LNCaP clone FGC (cell line): ENCODE measurements at regions not wholly inside any gene's neighbourhood (a gene's known extent, or its start where the extent isn't known, plus 50 kb on each side); places are given as distances from the start of the nearest gene placed in this dataset.

ENCODE experiments used
- DNase-seq: peaks from one replicate; pipeline ENCODE4 v3.0.0-alpha.2; 2011; ENCODE audit warnings: low read depth
- H3K4me3 ChIP-seq: 2 replicates; pipeline ENCODE4 v1.5.1; 2011; ENCODE audit warnings: mild to moderate bottlenecking, low read depth, low read length, control low read depth
- TF ChIP-seq, protein P1 (sequence below): IDR thresholded peaks from 2 replicates; pipeline ENCODE4 v1.5.1; 2012; ENCODE audit warnings: mild to moderate bottlenecking; ENCODE audit not compliant: control insufficient read depth, insufficient read depth; ENCODE audit errors: extremely low read depth

DNA sequence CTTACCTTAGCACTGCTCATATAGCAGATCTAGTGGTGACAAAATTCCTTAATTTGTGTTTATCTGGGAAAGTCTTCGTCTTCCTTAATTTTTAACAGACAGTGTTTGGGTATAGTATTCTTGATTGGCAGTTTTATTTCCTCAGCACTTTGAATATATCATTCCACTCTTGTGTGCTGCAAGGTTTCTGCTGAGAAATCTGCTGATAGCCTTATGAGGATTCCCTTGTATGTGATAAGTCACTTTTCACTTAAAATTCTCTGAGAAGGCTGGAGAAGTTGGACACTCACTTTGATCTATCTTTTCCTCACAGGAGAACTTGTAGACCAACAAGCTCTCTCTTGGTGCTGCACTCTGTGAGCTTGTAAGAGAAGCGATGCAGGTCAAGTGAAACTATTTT lies 306.1 kb upstream of the RTL1 start:
- no peak overlapping the region for H3K4me3 ChIP-seq
- TF ChIP-seq, protein P1, sequence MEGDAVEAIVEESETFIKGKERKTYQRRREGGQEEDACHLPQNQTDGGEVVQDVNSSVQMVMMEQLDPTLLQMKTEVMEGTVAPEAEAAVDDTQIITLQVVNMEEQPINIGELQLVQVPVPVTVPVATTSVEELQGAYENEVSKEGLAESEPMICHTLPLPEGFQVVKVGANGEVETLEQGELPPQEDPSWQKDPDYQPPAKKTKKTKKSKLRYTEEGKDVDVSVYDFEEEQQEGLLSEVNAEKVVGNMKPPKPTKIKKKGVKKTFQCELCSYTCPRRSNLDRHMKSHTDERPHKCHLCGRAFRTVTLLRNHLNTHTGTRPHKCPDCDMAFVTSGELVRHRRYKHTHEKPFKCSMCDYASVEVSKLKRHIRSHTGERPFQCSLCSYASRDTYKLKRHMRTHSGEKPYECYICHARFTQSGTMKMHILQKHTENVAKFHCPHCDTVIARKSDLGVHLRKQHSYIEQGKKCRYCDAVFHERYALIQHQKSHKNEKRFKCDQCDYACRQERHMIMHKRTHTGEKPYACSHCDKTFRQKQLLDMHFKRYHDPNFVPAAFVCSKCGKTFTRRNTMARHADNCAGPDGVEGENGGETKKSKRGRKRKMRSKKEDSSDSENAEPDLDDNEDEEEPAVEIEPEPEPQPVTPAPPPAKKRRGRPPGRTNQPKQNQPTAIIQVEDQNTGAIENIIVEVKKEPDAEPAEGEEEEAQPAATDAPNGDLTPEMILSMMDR = no peak
- DNase-seq = no peak

DNA sequence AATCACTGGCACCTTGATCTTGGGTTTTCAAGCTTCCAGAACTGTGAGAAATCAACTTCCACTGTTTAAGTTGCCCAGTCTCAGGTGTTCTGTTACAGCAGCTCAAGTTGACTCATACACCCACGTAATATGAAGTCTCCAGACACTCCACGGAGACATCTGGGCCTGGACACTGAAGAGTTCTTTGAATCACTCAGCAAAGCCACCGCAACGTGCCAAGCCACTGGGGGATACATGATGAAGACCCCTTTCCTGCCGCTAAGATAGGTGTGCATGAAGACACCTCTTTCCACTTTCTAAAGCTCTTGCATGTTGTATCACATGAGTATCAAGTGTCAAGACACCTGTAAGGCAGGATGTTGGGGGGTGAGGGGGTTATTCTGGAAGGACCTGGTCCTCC lies 311.7 kb upstream of the RTL1 start:
- no peak for DNase-seq

DNA sequence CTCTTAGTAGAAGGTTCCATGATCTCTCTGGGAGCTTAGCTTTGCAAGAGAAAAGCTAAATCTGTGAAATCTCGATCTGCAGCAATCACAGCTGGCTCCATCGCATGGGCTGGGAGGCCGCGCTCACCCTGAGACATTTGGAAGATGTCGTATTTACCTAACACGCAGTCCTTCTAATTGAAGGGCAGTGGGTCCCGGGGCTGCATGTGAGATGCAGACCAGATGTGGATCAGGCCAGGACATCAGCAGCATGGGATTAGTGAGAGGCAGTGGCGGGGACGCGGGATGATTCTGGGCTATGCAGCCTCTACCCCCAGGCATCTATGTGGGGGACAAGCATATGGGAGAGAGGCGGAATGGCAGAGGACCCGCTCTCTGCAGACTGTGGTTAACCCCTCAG lies 312.4 kb upstream of the RTL1 start:
- TF ChIP-seq, protein P1 = no peak
- DNase-seq = no peak
- no peak overlapping the region for H3K4me3 ChIP-seq

More for the DNA sequence above, 311.7 kb upstream of the RTL1 start:
- TF ChIP-seq, protein P1 = no peak
- no peak overlapping the region for H3K4me3 ChIP-seq

DNA sequence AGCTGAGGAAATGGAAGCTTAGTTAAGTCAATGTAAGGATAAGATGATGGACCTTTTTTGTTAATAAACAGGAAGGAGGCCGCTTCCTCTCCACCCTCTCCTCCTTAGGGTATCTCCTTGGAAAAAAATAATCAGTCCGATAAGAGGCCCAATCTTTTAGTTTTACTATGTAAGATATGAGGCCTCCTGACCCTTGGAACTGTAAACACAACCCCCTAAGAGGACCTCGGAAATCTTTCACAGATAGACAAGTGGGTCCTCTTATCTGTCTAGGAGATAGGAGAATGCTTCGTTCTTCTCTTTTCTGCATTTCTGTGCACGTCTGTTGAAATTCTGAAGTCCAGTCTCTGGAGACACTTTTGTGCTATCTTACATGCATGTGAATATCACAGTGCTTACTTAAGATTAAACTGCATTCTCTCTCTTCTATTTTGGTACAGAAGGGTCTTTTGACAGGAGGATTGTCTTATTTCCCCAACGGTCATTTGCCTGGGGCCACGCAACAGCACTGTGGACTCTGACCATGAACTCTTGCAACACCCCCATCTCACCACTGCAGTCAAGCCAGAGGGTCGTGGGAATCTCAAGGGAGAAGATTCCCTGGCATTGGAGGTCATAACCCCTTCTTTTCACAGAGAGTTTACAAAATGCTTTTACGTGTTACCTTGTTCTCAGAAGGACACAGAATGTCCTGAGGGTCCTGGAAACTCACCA lies 313.0 kb upstream of the RTL1 start:
- DNase-seq = no peak
- TF ChIP-seq, protein P1 = no peak
- no peak overlapping the region for H3K4me3 ChIP-seq

GRCh38 chr14:101217080-101217463 lies 313.6 kb upstream of the RTL1 start:
- H3K4me3 ChIP-seq = no peak overlapping the region
- no peak for DNase-seq
- TF ChIP-seq, protein P1 = no peak

GRCh38 chr14:101217616-101218371 lies 314.3 kb upstream of the RTL1 start:
- H3K4me3 ChIP-seq = no peak overlapping the region
- TF ChIP-seq, protein P1 = no peak
- DNase-seq = no peak
